GM13976 (cell line): ENCODE measurements at regions not wholly inside any gene's neighbourhood (a gene's known extent, or its start where the extent isn't known, plus 50 kb on each side); places are given as distances from the start of the nearest gene placed in this dataset.

Source experiments
- DNase-seq: peaks from one replicate; pipeline ENCODE4 v3.0.0; 2012; ENCODE audit warnings: low spot score
- in situ Hi-C: fragments of 300-500 bp; cut with MboI; formaldehyde crosslinking; loops from one replicate; pipeline ENCODE4 v1.12.0; 2022; ENCODE audit warnings: low sequenced_read_pairs, mixed read lengths, inconsistent platforms; ENCODE audit not compliant: unreplicated experiment
- TF ChIP-seq, protein P1 (sequence below): IDR thresholded peaks from 2 replicates; pipeline ENCODE4 v1.5.1; 2012; ENCODE audit warnings: borderline replicate concordance, mild to moderate bottlenecking; ENCODE audit not compliant: insufficient read depth; ENCODE audit errors: extremely low read depth, missing control alignments, control extremely low read depth

DNA sequence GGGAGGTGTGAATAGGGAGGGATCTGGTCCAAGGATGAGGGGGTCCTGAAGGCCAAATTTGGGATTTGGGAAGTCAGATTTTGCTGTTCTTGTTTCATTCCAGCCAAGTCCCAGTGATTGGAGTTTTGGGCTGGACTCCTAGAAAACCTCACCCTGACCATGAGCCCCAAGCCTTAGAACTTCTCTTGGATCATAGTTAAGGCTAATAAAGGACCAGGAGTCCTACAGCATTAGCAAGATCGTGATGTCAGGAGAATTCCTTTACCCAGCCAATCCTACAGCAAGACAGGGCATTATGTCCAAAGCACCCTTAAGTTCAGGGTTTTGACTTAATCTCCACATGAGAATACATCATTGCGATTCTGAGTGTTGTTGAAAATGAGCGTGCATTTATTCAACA, 85.0 kb downstream of the SOX9 start:
- no peak for DNase-seq
- TF ChIP-seq, protein P1, sequence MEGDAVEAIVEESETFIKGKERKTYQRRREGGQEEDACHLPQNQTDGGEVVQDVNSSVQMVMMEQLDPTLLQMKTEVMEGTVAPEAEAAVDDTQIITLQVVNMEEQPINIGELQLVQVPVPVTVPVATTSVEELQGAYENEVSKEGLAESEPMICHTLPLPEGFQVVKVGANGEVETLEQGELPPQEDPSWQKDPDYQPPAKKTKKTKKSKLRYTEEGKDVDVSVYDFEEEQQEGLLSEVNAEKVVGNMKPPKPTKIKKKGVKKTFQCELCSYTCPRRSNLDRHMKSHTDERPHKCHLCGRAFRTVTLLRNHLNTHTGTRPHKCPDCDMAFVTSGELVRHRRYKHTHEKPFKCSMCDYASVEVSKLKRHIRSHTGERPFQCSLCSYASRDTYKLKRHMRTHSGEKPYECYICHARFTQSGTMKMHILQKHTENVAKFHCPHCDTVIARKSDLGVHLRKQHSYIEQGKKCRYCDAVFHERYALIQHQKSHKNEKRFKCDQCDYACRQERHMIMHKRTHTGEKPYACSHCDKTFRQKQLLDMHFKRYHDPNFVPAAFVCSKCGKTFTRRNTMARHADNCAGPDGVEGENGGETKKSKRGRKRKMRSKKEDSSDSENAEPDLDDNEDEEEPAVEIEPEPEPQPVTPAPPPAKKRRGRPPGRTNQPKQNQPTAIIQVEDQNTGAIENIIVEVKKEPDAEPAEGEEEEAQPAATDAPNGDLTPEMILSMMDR = no peak
- in situ Hi-C loops = no loop called here

DNA sequence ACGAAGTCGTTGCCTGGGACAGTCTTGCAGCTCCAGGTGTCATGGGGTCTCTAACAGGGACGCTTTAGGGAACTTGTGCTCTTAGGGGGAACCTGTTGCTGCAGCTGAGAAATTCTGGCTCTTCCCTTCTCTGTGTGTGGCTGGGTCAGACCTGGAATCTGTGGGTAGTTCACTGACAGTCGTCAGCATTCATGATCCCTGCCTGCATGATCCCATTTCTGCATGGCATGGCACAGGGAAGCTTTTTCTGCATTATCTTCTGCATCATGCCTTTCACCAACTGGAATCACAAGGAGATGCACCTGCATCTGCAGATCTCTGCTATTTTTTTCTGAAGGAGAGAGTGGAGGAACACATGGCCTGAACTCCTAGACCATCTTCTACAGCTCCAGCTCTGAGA, 85.6 kb downstream of the SOX9 start:
- no peak for DNase-seq
- in situ Hi-C loops = no loop called here
- TF ChIP-seq, protein P1 = no peak

DNA sequence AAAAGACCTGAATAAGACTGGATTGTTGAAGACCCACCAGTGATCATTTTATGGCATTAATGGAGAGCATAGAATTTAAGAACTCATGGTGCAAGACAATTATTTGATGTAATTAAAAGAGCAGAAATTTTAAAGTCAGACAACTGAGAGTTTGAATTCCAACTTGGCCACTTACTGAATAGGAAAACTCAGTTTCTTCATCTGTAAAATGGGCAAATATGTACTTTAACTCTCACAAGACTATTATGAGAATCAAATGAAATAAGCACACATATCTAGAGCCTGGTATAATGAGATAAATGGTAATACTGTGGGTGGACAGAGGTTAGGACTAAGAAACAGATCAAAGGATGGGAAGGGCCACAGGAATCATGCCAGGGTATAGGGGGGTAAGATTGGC, 88.0 kb downstream of the SOX9 start:
- in situ Hi-C loops = no loop called here
- TF ChIP-seq, protein P1 = no peak
- DNase-seq = no peak

DNA sequence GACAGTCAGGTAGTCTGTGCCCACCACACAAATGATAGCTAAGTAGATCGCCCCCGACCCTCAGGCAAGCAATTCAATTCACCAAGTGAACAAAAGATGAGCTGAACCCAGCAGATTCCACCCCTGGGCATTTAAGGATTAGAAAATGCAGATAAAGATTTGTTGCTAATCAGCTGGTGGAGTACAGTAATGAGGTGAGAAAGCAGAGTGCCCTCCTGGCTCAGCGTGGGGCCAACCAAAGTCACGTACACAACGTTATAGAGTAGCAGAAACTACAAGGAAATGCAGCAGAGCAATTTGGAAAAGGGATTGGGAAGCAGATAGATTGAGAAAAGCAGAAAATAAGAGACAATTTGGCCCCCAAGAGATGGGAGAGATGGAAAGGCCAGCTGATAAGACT, 91.2 kb downstream of the SOX9 start:
- TF ChIP-seq, protein P1 = no peak
- DNase-seq = no peak
- in situ Hi-C loops = no loop called here

DNA sequence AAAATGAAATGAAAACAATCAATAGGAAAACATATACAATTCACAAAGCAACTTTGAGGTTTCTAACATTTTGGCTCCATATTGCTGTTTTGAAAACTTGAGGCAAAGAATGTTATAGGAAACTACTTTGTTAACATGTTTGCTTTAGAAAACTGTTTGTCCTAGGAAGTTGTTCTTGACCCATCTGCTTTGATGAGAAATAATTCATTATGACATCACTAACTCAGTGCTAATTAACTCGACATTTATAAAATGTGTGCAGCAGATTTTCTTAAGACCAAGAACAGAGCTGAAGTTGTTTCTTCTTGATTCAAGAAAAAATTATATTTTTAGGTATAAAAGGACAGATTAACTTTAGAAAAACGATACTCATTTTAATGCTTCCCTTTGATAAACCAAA, 94.7 kb downstream of the SOX9 start:
- in situ Hi-C loops = no loop called here
- TF ChIP-seq, protein P1 = no peak
- DNase-seq = no peak

DNA sequence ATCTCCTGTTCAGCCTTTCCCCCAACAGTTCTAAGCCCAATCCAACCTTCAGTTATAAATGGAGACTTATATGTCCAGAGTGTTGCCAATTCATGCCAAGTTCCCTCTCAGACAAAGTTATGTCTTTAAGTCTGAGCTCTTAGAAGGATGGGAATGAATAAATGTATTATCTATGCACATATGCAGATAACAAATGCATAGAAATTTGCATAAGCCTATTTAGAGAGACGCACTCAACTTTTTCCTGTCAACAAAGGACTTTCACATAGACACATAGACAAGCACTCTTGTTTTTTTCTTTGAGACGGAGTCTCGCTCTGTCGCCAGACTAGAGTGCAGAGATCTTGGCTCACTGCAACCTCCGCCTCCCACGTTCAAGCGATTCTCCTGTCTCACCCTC, 95.1 kb downstream of the SOX9 start:
- TF ChIP-seq, protein P1 = no peak
- in situ Hi-C loops = no loop called here
- no peak for DNase-seq
